ENCODE measurements at regions not wholly inside any gene's neighbourhood (a gene's known extent, or its start where the extent isn't known, plus 50 kb on each side); places are given as distances from the start of the nearest gene placed in this dataset.

DNA sequence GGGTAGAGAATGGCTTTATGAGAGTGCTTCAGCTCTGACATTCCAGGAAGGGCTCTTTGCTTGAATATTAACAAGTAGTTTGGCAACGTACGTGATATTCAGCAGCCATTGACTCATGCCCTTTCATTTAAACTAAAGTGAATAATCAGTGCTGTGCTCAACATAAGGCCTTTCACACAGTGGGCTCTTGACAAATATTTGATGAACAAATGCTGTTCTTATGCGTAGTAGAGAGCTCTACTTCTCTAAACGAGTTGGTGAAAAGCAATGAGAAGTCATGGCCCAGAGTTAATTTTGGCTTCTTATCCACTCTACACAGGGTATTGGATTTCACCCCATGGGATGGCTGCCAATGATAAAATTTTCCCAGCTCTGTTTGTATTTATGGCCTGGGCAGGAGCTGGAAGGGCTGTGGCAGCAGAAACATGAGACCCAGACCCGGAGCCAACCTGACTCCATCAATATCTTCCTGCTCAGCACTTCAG lies 338.9 kb downstream of the CCDC85A start:
- H3K27me3 ChIP-seq (ENCODE audit: control insufficient read depth, insufficient read depth, low read length): no peaks in the 10 kb centered on the region
- H3K4me1 ChIP-seq (ENCODE audit: control insufficient read depth in 2 of 3, insufficient read depth in 2 of 3, low read depth in 1 of 3, low read length in 3 of 3): no peaks in the 10 kb centered on the region
- DNase-seq (peak in 3 of 5 donors; percentile 11 to 27 (median 26)), FAIRE-seq (peak; percentile 27)
- no peak for TF ChIP-seq CTCF (IDR thresholded peaks at IDR 0.05; ENCODE audit: borderline replicate concordance, extremely low read depth, insufficient read depth)
- intact Hi-C loops (cut with DNase I): no loop called here
- no peaks in the 10 kb centered on the region for H3K36me3 ChIP-seq (ENCODE audit: control insufficient read depth in 2 of 3, insufficient read depth in 3 of 3, low read length in 3 of 3)
- no peak overlapping the region for H3K4me3 ChIP-seq (ENCODE audit: low read length in 3 of 3)
- peak overlapping the region; percentile 12 to 71 for H3K27ac ChIP-seq (ENCODE audit: low read depth in 2 of 2, low read length in 2 of 2)
- H3K9ac ChIP-seq (ENCODE audit: low read length in 3 of 3): no peak overlapping the region
- H3K9me3 ChIP-seq (ENCODE audit: control insufficient read depth in 2 of 3, insufficient read depth in 1 of 3, low read length in 3 of 3): no peaks in the 10 kb centered on the region

GRCh38 chr2:56523816-56524215 lies 340.0 kb downstream of the CCDC85A start:
- Histone ChIP-seq H3K36me3 (ENCODE audit: control insufficient read depth in 2 of 3, insufficient read depth in 3 of 3, low read length in 3 of 3) (no peaks in the 10 kb centered on the region), H3K9me3 (ENCODE audit: control insufficient read depth in 2 of 3, insufficient read depth in 1 of 3, low read length in 3 of 3) (no peaks in the 10 kb centered on the region), H3K27me3 (ENCODE audit: control insufficient read depth, insufficient read depth, low read length) (no peaks in the 10 kb centered on the region), H3K27ac (ENCODE audit: low read depth in 2 of 2, low read length in 2 of 2) (no peak overlapping the region), H3K9ac (ENCODE audit: low read length in 3 of 3) (no peak overlapping the region), H3K4me1 (ENCODE audit: control insufficient read depth in 2 of 3, insufficient read depth in 2 of 3, low read depth in 1 of 3, low read length in 3 of 3) (no peaks in the 10 kb centered on the region), H3K4me3 (ENCODE audit: low read length in 3 of 3) (no peak overlapping the region)
- DNase-seq: no peak
- TF ChIP-seq CTCF (IDR thresholded peaks at IDR 0.05; ENCODE audit: borderline replicate concordance, extremely low read depth, insufficient read depth): no peak
- intact Hi-C loops (cut with DNase I): no loop called here
- FAIRE-seq: no peak

GRCh38 chr2:56531668-56532420 lies 348.1 kb downstream of the CCDC85A start:
- Histone ChIP-seq H3K4me1 (ENCODE audit: control insufficient read depth in 2 of 3, insufficient read depth in 2 of 3, low read depth in 1 of 3, low read length in 3 of 3) (no peaks in the 10 kb centered on the region), H3K4me3 (ENCODE audit: low read length in 3 of 3) (no peak overlapping the region), H3K9me3 (ENCODE audit: control insufficient read depth in 2 of 3, insufficient read depth in 1 of 3, low read length in 3 of 3) (no peaks in the 10 kb centered on the region), H3K27me3 (ENCODE audit: control insufficient read depth, insufficient read depth, low read length) (no peaks in the 10 kb centered on the region), H3K36me3 (ENCODE audit: control insufficient read depth in 2 of 3, insufficient read depth in 3 of 3, low read length in 3 of 3) (no peaks in the 10 kb centered on the region), H3K9ac (ENCODE audit: low read length in 3 of 3) (no peak overlapping the region), H3K27ac (ENCODE audit: low read depth in 2 of 2, low read length in 2 of 2) (no peak overlapping the region)
- FAIRE-seq (no peak), DNase-seq (no peak)
- TF ChIP-seq CTCF (IDR thresholded peaks at IDR 0.05; ENCODE audit: borderline replicate concordance, extremely low read depth, insufficient read depth): no peak
- intact Hi-C loops (cut with DNase I): no loop called here

All from kidney (tissue), 13 donors.